H1 (cell line): ENCODE measurements at regions not wholly inside any gene's neighbourhood (a gene's known extent, or its start where the extent isn't known, plus 50 kb on each side); places are given as distances from the start of the nearest gene placed in this dataset.

ENCODE experiments used
- CTCF ChIA-PET: fragments of 300-600 bp; sonication (Branson Sonifier 250); formaldehyde crosslinking; loops from one replicate; lab custom pipeline; 2021; ENCODE audit not compliant: partially characterized antibody; lab: Charles Lee
- POLR2A ChIA-PET: fragments of 300-600 bp; sonication (Branson Sonifier 250); formaldehyde crosslinking; loops from one replicate; lab custom pipeline; 2021; ENCODE audit warnings: inconsistent platforms; ENCODE audit not compliant: partially characterized antibody; lab: Charles Lee
- DNase-seq, 2 experiments: peaks; one replicate each; pipeline versions ENCODE4 v3.0.0 to v3.0.0-alpha.2; 2010 to 2022; ENCODE audit warnings: low spot score in 2 of 2, low read depth in 1 of 2, mixed read lengths in 1 of 2
- FAIRE-seq: peaks from 2 replicates; lab custom pipeline; 2011; peaks lifted over from hg19 to GRCh38; lab: Jason Lieb, UNC
- H2AFZ ChIP-seq: 2 replicates; pipeline ENCODE4 v1.8.1; 2012; ENCODE audit warnings: low read length, inconsistent platforms
- H2AK5ac ChIP-seq: 2 replicates; pipeline ENCODE4 v1.6.1; 2013; ENCODE audit warnings: low read depth, low read length
- H2BK120ac ChIP-seq: replicated peaks from 2 replicates; pipeline ENCODE3; 2013; ENCODE audit warnings: low read depth, low read length, inconsistent platforms
- H2BK12ac ChIP-seq: 2 replicates; pipeline ENCODE4 v1.6.1; 2013; ENCODE audit warnings: low read depth, low read length
- H2BK15ac ChIP-seq: 2 replicates; pipeline ENCODE4 v1.6.1; 2013; ENCODE audit warnings: low read length
- H2BK20ac ChIP-seq: 2 replicates; pipeline ENCODE4 v1.6.1; 2013; ENCODE audit warnings: low read length
- H2BK5ac ChIP-seq: 2 replicates; pipeline ENCODE4 v1.6.1; 2013; ENCODE audit warnings: low read depth, low read length
- H3K14ac ChIP-seq: 2 replicates; pipeline ENCODE4 v1.6.1; 2013; ENCODE audit warnings: inconsistent platforms; ENCODE audit not compliant: insufficient read length
- H3K18ac ChIP-seq: 2 replicates; pipeline ENCODE4 v1.6.1; 2013; ENCODE audit warnings: low read length; ENCODE audit errors: extremely low read depth
- H3K23ac ChIP-seq: 2 replicates; pipeline ENCODE4 v1.6.1; 2013; ENCODE audit warnings: inconsistent platforms; ENCODE audit not compliant: insufficient read length
- H3K23me2 ChIP-seq: 2 replicates; pipeline ENCODE4 v1.6.1; 2013; ENCODE audit warnings: low read depth, low read length
- H3K27ac ChIP-seq: 2 replicates; pipeline ENCODE4 v1.6.1; 2011; ENCODE audit warnings: low read depth, low read length, inconsistent platforms
- H3K27me3 ChIP-seq, 4 experiments: replicated peaks in 1 of 4; 1 replicate in 1 of 4; 2 replicates in 3 of 4; pipeline versions ENCODE4 v1.6.1 to v1.8.1; 2011 to 2013; ENCODE audit warnings: low read length in 3 of 4, mild to moderate bottlenecking in 3 of 4, inconsistent platforms in 2 of 4, mixed read lengths in 2 of 4, moderate library complexity in 1 of 4; ENCODE audit not compliant: control insufficient read depth in 3 of 4, insufficient read depth in 3 of 4; ENCODE audit errors: extremely low read depth in 1 of 4
- H3K36me3 ChIP-seq, 4 experiments: 2 replicates each; pipeline versions ENCODE4 v1.6.1 to v1.8.1; 2011 to 2013; ENCODE audit warnings: mild to moderate bottlenecking in 4 of 4, low read length in 3 of 4, moderate library complexity in 2 of 4, control low read depth in 1 of 4, inconsistent platforms in 1 of 4; ENCODE audit not compliant: insufficient read depth in 4 of 4, control insufficient read depth in 2 of 4
- H3K4ac ChIP-seq: replicated peaks from 2 replicates; pipeline ENCODE3; 2013; ENCODE audit warnings: low read length, low read depth, mixed read lengths, inconsistent platforms; ENCODE audit not compliant: insufficient read length
- H3K4me1 ChIP-seq, 4 experiments: replicated peaks in 1 of 4; 1 replicate in 1 of 4; 2 replicates in 3 of 4; pipeline versions ENCODE4 v1.6.1 to v1.8.1; 2011 to 2013; ENCODE audit warnings: low read length in 3 of 4, inconsistent platforms in 2 of 4, mixed read lengths in 1 of 4; ENCODE audit not compliant: insufficient read depth in 4 of 4, control insufficient read depth in 3 of 4
- H3K4me2 ChIP-seq, 2 experiments: 2 replicates each; pipeline versions ENCODE4 v1.6.1 to v1.8.1; 2011 to 2013; ENCODE audit warnings: low read depth in 2 of 2, low read length in 2 of 2, control low read depth in 1 of 2, inconsistent platforms in 1 of 2, mild to moderate bottlenecking in 1 of 2; ENCODE audit not compliant: insufficient read depth in 1 of 2
- H3K4me3 ChIP-seq, 4 experiments: fragments of 200-600, 300-600 bp in 1 of 4; sonication (generic), shearing (Covaris generic), sonication (Bioruptor Twin) in 1 of 4; 2 replicates each; pipeline versions ENCODE4 v1.5.1 to v1.8.1; 2011 to 2016; ENCODE audit warnings: low read length in 4 of 4, low read depth in 3 of 4, control low read depth in 2 of 4, inconsistent platforms in 2 of 4, mild to moderate bottlenecking in 2 of 4, mixed read lengths in 1 of 4, moderate library complexity in 1 of 4; ENCODE audit not compliant: insufficient read depth in 2 of 4; ENCODE audit errors: extremely low read depth in 1 of 4
- H3K56ac ChIP-seq: replicated peaks from 2 replicates; pipeline ENCODE3; 2013; ENCODE audit warnings: low read depth, mild to moderate bottlenecking, mixed read lengths, low read length, inconsistent platforms; ENCODE audit not compliant: insufficient read length
- H3K79me1 ChIP-seq: 2 replicates; pipeline ENCODE4 v1.6.1; 2013; ENCODE audit warnings: low read depth, low read length, control low read depth
- H3K79me2 ChIP-seq, 2 experiments: 2 replicates each; pipeline versions ENCODE4 v1.6.1 to v1.8.1; 2012 to 2013; ENCODE audit warnings: low read length in 2 of 2, mild to moderate bottlenecking in 2 of 2, inconsistent platforms in 1 of 2; ENCODE audit not compliant: insufficient read depth in 2 of 2, control insufficient read depth in 1 of 2
- H3K9ac ChIP-seq, 4 experiments: replicated peaks in 1 of 4; 1 replicate in 1 of 4; 2 replicates in 3 of 4; pipeline versions ENCODE4 v1.6.1 to v1.8.1; 2011 to 2013; ENCODE audit warnings: low read depth in 3 of 4, low read length in 3 of 4, control low read depth in 2 of 4, mild to moderate bottlenecking in 2 of 4, moderate library complexity in 2 of 4, inconsistent platforms in 1 of 4; ENCODE audit errors: extremely low read depth in 1 of 4
- H3K9me3 ChIP-seq, 2 experiments: 2 replicates each; pipeline versions ENCODE4 v1.6.1 to v1.8.1; 2012 to 2013; ENCODE audit warnings: mild to moderate bottlenecking in 2 of 2, moderate library complexity in 2 of 2, control low read depth in 1 of 2, inconsistent platforms in 1 of 2, low read depth in 1 of 2, low read length in 1 of 2, mixed read lengths in 1 of 2; ENCODE audit not compliant: insufficient read depth in 2 of 2
- H4K20me1 ChIP-seq, 2 experiments: replicated peaks in 1 of 2; 2 replicates each; pipeline versions ENCODE3 to v1.8.1; 2011 to 2013; ENCODE audit warnings: inconsistent platforms in 2 of 2, low read length in 2 of 2, mild to moderate bottlenecking in 1 of 2; ENCODE audit not compliant: insufficient read depth in 2 of 2, control insufficient read depth in 1 of 2
- H4K5ac ChIP-seq: 2 replicates; pipeline ENCODE4 v1.6.1; 2013; ENCODE audit warnings: low read length, low read depth, mixed read lengths, inconsistent platforms; ENCODE audit not compliant: insufficient read length
- H4K8ac ChIP-seq: 2 replicates; pipeline ENCODE4 v1.8.0; 2013; ENCODE audit warnings: mild to moderate bottlenecking, moderate library complexity, low read length, inconsistent platforms; ENCODE audit not compliant: insufficient read depth; ENCODE audit errors: extremely low read depth
- H4K91ac ChIP-seq: replicated peaks from 2 replicates; pipeline ENCODE3; 2013; ENCODE audit warnings: low read length, mixed read lengths, inconsistent platforms; ENCODE audit not compliant: insufficient read length
- BCL11A ChIP-seq, 2 experiments: IDR thresholded peaks; one replicate each; pipeline ENCODE4 v1.6.1; 2011; ENCODE audit warnings: low read depth in 2 of 2, low read length in 2 of 2, mild to moderate bottlenecking in 2 of 2
- CTCF ChIP-seq, 3 experiments: IDR thresholded peaks; 1 replicate in 2 of 3; 2 replicates in 1 of 3; pipeline versions ENCODE4 v1.5.1 to v1.6.1; 2011; ENCODE audit warnings: low read length in 3 of 3, mild to moderate bottlenecking in 3 of 3, inconsistent platforms in 2 of 3, low read depth in 1 of 3, moderate library complexity in 1 of 3; ENCODE audit not compliant: insufficient read depth in 1 of 3; ENCODE audit errors: control extremely low read depth in 1 of 3
- RAD21 ChIP-seq, 2 experiments: IDR thresholded peaks in 1 of 2; conservative IDR thresholded peaks in 1 of 2; 2 replicates each; pipeline ENCODE4 v1.6.1; 2011; ENCODE audit warnings: low read depth in 2 of 2, low read length in 2 of 2, improper control_type of control experiment in 1 of 2, inconsistent platforms in 1 of 2, mild to moderate bottlenecking in 1 of 2, moderate library complexity in 1 of 2
- WGBS, 2 experiments: shearing (Covaris generic) in 1 of 2; methylation state at CpG; one replicate each; pipeline versions ENCODE4 v1.1.6 to v1.1.7; 2013 to 2015; ENCODE audit warnings: low lambda C conversion rate in 2 of 2, mixed read lengths in 2 of 2, inconsistent platforms in 1 of 2, low coverage in 1 of 2, missing lambda C conversion rate in 1 of 2; ENCODE audit not compliant: insufficient replicate concordance in 2 of 2, insufficient coverage in 1 of 2, insufficient read length in 1 of 2; ENCODE audit errors: extremely low coverage in 1 of 2, missing lambda C conversion rate in 1 of 2; 5-methylcytosine and 5-hydroxymethylcytosine counted together

GRCh38 chr3:165346503-165346902 is 150.3 kb upstream of the SLITRK3 start:
- H2BK5ac ChIP-seq = no peak overlapping the region
- H3K79me2 ChIP-seq = no peaks in the 10 kb centered on the region
- no peaks in the 10 kb centered on the region for H3K27me3 ChIP-seq
- no peaks in the 10 kb centered on the region for H3K4me1 ChIP-seq
- no peak overlapping the region for H3K9ac ChIP-seq
- 80% methylated on average over 4 of the region's 4 CpGs; no CpG with 5 or more reads in 1 of the 2 experiments for WGBS, 2 experiments
- H3K23me2 ChIP-seq = no peaks in the 10 kb centered on the region
- H3K9me3 ChIP-seq = no peaks in the 10 kb centered on the region; a peak in 1 of 4 replicates
- no peak overlapping the region for H4K5ac ChIP-seq
- H2AK5ac ChIP-seq = no peak overlapping the region
- H3K18ac ChIP-seq = no peak overlapping the region
- TF ChIP-seq BCL11A (IDR thresholded peaks at IDR 0.05; ENCODE audit: low read depth in 2 of 2, low read length in 2 of 2) (no peak), RAD21 (IDR thresholded peaks at IDR 0.05 in 1 of 2, conservative IDR thresholded peaks at IDR 0.05 in 1 of 2; ENCODE audit: low read depth in 2 of 2, low read length in 2 of 2) (peak; percentile 50 to 60), CTCF (IDR thresholded peaks at IDR 0.05; ENCODE audit: control extremely low read depth in 1 of 3, insufficient read depth in 1 of 3, low read depth in 1 of 3, low read length in 3 of 3) (peak in 2 of 3 experiments; percentile 16 to 44; a peak in 2 of 4 replicates)
- no peak overlapping the region for H3K27ac ChIP-seq
- no peak overlapping the region for H4K91ac ChIP-seq
- H2BK120ac ChIP-seq = no peak overlapping the region
- H3K4me2 ChIP-seq = no peak overlapping the region
- H3K36me3 ChIP-seq = no peaks in the 10 kb centered on the region
- no peaks in the 10 kb centered on the region for H4K20me1 ChIP-seq
- ChIA-PET POLR2A (no interaction called here), CTCF (interaction anchor here (0.7 to 1.0 kb wide), 5 partner anchors 8 to 136 kb away, joined by 3 read pairs; no protein-coding TSS in a partner anchor)
- H4K8ac ChIP-seq = no peak overlapping the region
- no peak overlapping the region for H2BK20ac ChIP-seq
- H3K56ac ChIP-seq = no peak overlapping the region
- no peak overlapping the region for H3K4ac ChIP-seq
- H2BK12ac ChIP-seq = no peak overlapping the region
- H3K4me3 ChIP-seq = no peak overlapping the region
- no peak for FAIRE-seq
- no peak overlapping the region for H2AFZ ChIP-seq
- H3K23ac ChIP-seq = no peak overlapping the region
- no peaks in the 10 kb centered on the region for H3K79me1 ChIP-seq
- H3K14ac ChIP-seq = no peak overlapping the region
- DNase-seq = no peak
- no peak overlapping the region for H2BK15ac ChIP-seq
